H4 (cell line): ENCODE measurements at regions not wholly inside any gene's neighbourhood (a gene's known extent, or its start where the extent isn't known, plus 50 kb on each side); places are given as distances from the start of the nearest gene placed in this dataset.
"Not testable (repeated sequence)": the region's sequence is repeated elsewhere in the genome, so short reads cannot be mapped to it uniquely, and the experiment has no call there.

Source experiments
- DNase-seq: peaks from one replicate; pipeline ENCODE4 v3.0.0-alpha.2; 2015; ENCODE audit warnings: low spot score

- no peak for DNase-seq
Observed at GRCh38 chr4:79547851-79548250, 139.8 kb upstream of the GK2 start.

GRCh38 chr4:79545292-79545691, 137.3 kb upstream of the GK2 start:
- not testable (repeated sequence) for DNase-seq

GRCh38 chr4:79540143-79540542, 132.1 kb upstream of the GK2 start:
- DNase-seq: no peak

GRCh38 chr4:79535516-79535915, 127.5 kb upstream of the GK2 start:
- DNase-seq: no peak

- peak; percentile 72 for DNase-seq
Observed at GRCh38 chr4:79528241-79528706, 120.2 kb upstream of the GK2 start.

- DNase-seq: no peak
Observed at GRCh38 chr4:79526641-79527565, 118.9 kb upstream of the GK2 start.

- DNase-seq: no peak
Observed at GRCh38 chr4:79516114-79516513, 108.1 kb upstream of the GK2 start.

- DNase-seq: no peak
Observed at GRCh38 chr4:79514621-79515329, 106.7 kb upstream of the GK2 start.

GRCh38 chr4:79513576-79513975, 105.5 kb upstream of the GK2 start:
- no peak for DNase-seq

GRCh38 chr4:79512363-79512762, 104.3 kb upstream of the GK2 start:
- no peak for DNase-seq

- no peak for DNase-seq
Observed at GRCh38 chr4:79502081-79502480, 94.1 kb upstream of the GK2 start.

- DNase-seq: no peak
Observed at GRCh38 chr4:79498282-79498681, 90.3 kb upstream of the GK2 start.

- DNase-seq: no peak
Observed at GRCh38 chr4:79497001-79497400, 89.0 kb upstream of the GK2 start.

GRCh38 chr4:79495447-79495846, 87.4 kb upstream of the GK2 start:
- no peak for DNase-seq

GRCh38 chr4:79492148-79492547, 84.1 kb upstream of the GK2 start:
- DNase-seq: no peak

GRCh38 chr4:79489506-79489905, 81.5 kb upstream of the GK2 start:
- no peak for DNase-seq

GRCh38 chr4:79476196-79476595, 68.2 kb upstream of the GK2 start:
- no peak for DNase-seq

- no peak for DNase-seq
Observed at GRCh38 chr4:79473439-79473724, 65.4 kb upstream of the GK2 start.

GRCh38 chr4:79472693-79473438, 64.8 kb upstream of the GK2 start:
- DNase-seq: no peak

GRCh38 chr4:79472036-79472435, 64.0 kb upstream of the GK2 start:
- DNase-seq: no peak

GRCh38 chr4:79471309-79471708, 63.3 kb upstream of the GK2 start:
- no peak for DNase-seq

- no peak for DNase-seq
Observed at GRCh38 chr4:79467246-79467932, 59.4 kb upstream of the GK2 start.
